Activated CD4-positive, alpha-beta T cell treated with anti-CD3 and anti-CD28 coated beads for 48 hours (primary cell): ENCODE measurements at regions not wholly inside any gene's neighbourhood (a gene's known extent, or its start where the extent isn't known, plus 50 kb on each side); places are given as distances from the start of the nearest gene placed in this dataset.

Source experiments
- DNase-seq: peaks from one replicate; pipeline ENCODE4 v3.0.0-alpha.2; 2020

DNA sequence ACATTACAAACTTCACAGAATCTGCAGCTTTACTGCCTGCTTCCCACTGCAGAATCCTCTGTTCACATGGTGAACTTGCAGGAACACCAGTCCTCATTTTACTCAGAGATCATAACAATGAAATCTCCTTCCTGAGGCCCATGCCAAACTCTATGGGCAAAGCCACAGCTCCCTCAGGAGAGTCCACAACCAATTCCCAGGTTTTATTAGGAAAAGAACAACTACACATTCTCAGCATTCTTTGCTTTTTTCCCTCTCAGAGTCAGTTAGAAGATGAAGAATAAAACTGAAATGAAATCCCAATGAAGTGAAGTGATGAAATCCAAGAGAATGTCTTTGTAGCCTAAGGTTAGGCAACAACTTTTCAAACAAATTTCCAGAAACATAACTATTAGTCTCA is 233.7 kb downstream of the DSEL start:
- no peak for DNase-seq

- DNase-seq = no peak
These were observed 234.8 kb downstream of the DSEL start for GRCh38 chr18:67281746-67282145.

GRCh38 chr18:67280486-67281242 is 235.9 kb downstream of the DSEL start:
- no peak for DNase-seq

GRCh38 chr18:67279988-67280387 is 236.5 kb downstream of the DSEL start:
- DNase-seq = no peak

DNA sequence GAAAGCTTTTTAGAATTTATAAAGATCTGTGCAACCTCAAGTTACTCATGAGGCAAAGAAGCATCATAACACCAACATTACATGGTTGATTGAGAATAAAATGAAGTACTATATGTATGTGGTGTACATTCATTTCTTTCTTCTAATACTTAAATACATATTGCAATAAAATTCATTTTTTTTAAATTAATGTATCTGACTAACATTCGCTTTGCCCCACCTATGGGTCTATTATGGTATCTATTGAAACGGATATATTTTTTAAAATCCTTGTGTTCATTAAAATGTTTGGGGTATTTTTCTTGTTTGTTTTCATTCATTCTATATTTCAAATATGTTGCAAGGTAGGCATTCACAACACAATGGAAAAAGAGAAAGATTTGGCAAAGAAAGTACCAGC is 237.5 kb downstream of the DSEL start:
- DNase-seq = no peak

DNA sequence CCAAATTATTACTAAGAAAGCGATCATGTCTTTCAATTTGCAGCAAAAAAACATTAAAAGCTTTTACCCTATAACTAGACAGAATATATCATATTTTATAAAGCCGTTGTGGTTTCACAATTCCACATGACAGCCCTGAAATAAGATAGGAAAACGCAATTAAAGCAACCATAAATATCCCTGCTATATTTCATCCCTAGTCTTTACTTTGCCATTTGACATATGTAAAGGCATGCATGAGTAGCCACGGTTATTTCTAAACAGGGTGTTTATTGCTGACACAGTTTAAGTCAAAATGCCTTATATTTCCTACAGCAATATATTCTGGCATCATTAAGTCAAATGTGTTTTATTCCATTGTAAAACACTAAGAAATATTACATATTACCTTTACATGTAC is 239.9 kb downstream of the DSEL start:
- no peak for DNase-seq

DNA sequence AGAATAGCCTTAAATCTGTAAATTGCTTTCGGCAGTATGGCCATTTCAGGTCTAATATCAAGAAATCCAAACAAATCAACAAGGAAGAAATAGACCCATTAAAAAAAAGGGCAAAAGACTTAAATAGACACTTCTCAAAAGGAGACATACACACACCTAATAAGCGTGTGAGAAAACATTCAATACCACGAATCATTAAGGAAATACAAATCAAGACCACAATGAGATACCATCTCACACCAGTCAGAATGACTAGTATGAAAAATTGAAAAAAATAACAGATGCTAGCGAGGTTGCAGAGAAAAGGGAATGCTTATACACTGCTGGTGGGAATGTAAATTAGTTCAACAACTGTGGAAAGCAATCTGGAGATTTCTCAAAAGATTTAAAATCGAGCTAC is 243.2 kb downstream of the DSEL start:
- DNase-seq = no peak

- DNase-seq = no peak
These were observed 247.3 kb downstream of the DSEL start for GRCh38 chr18:67269206-67269605.

- no peak for DNase-seq
These were observed 248.0 kb downstream of the DSEL start for GRCh38 chr18:67268530-67268929.

DNA sequence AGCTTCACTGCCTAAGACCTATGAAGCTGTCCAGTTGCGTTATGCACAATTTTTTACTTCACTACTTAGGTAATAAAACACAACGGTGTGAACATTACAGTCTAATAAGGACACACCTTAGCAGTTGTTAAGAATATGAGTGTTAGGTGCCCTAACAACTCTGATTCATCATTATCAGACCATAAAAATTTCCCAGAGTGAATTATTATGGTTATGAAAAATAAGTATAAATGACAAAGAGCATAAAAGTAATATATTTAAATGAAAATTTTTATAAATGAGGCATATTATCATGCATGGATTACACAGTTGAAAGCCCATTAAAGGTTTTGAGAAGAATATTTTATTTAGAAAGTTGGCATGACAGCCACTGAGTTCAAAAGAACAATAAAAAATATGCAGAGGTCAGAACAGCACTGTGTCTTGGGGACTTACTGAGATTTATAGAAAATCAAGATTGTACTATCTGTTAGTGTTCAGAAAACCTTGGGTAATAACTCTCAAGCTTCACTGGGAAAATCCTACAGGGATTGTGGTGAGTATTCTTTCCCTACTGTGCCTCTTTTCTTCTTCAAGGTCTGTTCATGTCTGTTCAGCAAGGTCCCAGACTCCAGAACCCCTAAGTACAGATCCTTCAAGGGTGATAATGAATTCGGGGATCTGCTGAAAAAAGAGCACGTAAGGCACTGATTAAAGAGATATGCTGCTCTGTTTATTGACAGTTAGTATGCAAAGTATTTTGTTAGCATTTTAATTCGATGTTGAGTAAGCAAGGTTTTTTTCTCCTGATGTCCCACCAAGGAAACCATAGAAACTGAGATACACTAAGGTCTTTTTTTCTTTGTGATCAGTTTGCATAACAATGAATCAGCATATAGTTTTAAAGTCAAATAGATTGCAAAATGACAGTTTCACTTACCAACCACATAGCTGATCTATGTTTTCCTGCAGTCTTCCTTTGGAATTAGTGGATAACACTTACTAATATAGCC is 250.0 kb downstream of the DSEL start:
- DNase-seq = no peak

- DNase-seq = no peak
These were observed 250.9 kb downstream of the DSEL start for GRCh38 chr18:67265464-67266245.

GRCh38 chr18:67261931-67262552 is 254.5 kb downstream of the DSEL start:
- no peak for DNase-seq

DNA sequence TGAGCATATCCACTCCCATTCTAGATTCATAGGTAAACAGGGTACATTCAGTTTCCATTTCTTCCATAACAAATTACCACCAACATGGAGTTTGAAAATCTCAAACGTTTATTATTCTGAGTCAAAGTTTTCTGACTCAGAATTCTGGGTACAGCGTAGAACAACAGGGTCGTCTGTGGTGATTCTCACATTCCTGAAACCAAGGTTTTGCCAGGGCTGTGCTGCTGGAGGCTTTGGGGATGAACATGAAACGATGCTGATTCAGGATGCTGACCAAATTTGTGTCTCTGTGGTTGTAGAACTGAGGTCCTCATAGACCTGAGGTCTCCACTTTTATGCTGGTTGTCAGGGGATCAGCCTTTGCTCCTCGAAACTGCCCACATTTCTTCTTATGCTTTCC is 255.7 kb downstream of the DSEL start:
- no peak for DNase-seq

DNA sequence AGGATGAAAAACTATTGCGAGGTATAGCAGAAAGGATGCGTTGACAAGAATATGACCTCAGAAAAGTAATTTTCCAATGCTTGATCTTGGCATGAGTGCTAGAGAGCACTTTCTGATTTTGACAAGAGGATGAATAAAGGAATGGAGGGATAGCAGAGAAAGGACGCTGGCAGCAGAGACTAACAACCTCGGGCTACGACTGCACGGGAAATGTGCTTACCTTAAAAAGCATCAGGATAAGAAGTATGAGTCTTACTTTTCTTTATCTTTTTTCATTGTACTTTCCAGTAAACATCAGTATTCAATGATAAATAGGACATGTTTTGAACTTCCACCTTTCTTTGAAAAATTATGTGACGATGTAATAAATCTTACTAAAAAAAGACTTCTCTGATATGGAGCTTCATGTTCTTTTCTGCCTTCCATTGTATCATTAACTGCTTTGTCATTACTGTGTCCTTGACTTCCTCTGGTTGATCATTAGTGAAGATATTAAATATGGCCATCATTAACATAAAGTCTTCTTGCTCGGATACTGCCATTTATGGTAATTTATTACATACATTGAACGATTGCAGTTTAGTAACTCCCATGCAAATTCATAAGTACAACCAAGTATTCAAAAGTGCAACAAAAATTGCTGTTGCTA is 265.6 kb downstream of the DSEL start:
- no peak for DNase-seq

DNA sequence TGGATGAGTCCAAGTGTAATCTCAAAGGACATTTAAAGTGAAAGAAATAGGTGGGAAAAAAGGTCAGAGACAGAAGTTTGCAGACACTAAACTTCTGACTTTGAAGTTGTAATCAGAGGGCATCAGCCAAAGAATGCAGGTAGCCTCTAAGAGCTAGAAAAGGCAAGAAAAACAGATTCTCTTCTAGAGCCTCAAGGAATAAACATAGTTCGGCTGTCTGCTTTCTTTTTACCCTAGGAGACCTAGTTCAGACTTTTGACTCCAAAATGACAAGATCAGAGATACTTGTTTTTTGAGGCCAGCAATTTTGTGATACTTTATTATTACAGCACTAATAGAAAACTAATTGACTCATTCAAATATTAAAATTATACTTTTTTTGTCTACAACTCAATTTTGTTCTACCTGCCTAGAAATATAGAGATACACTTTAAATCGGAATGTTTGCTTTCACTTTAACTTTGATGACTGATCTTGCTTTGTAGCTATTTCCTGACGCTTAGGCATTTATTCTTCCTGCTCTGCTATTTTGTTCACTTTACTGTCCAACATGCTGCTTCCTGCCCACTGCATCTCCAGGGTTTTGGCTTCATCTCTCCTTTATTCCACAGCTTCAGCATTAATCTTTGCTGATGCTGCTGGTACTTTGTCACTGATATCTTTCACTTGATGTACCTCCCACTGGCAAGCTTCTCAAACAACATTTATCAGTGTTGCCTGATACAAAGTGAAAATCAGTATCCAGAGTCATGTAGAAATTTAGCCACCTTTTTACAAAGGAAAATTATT is 272.5 kb downstream of the DSEL start:
- DNase-seq = no peak

GRCh38 chr18:67242001-67242400 is 274.5 kb downstream of the DSEL start:
- DNase-seq = no peak

DNA sequence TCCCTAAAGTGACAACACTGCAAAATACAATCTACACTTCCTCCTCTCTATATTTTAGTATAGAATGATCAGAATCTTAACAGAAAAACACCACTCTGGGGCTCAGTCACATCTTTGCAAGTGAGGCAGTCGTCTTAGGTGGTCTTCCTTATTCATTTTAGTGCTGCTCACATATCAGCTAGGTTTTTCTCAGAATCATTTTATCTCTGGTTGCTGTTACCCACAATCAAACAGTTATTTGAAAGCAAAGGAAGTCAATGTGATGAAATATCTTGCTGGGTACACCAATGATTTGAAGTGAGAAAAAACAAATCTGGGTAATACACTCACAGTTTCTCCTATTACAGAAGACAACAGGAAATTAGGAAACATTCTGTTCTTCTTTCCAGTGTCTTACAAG is 275.2 kb downstream of the DSEL start:
- DNase-seq = no peak

GRCh38 chr18:67239826-67240225 is 276.7 kb downstream of the DSEL start:
- peak; percentile 20 for DNase-seq

- DNase-seq = no peak
These were observed 283.5 kb downstream of the DSEL start for GRCh38 chr18:67232991-67233390.

DNA sequence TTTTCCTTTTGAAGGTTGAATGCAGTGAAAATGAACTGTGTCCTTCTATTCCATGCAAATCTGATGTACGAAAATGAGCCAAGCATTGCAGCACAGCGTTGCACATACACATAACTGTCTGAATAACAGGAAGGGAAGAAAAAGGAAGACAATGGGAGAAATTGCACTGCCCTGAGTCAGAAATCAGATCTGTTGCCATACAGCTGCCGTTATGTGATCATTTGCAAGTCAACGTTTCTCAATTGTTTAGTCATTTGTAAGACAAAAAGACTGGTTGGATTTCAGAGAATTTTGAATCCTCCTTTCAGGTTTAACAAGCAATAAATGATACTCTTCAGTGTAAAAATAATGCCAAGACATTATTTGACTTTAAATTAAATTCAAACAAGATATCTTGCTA is 284.1 kb downstream of the DSEL start:
- no peak for DNase-seq

DNA sequence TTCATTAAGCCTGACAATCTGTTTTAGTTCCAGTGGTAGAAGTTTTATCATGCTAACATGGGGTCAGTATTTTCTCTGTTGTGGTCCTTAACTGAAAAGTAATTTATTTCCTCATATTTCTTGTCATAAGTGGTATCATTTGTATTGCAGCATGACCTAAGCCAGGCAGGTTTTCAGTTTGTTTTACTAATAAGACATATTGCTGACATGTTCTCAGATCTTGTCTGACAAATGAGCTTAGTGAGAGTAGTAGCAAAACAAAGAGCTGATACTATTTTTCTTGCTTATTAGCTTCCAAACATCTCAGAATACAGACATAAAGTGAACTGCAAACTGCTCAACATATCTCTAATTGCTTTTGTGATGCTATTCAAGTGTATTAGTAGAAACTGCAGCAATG is 293.6 kb downstream of the DSEL start:
- no peak for DNase-seq
